ENCODE measurements at regions not wholly inside any gene's neighbourhood (a gene's known extent, or its start where the extent isn't known, plus 50 kb on each side); places are given as distances from the start of the nearest gene placed in this dataset.
"Not testable (repeated sequence)": the region's sequence is repeated elsewhere in the genome, so short reads cannot be mapped to it uniquely, and the experiment has no call there.

- in situ Hi-C loops (cut with HindIII; ENCODE audit: low pct_ligation_motif_present, low pct_unique_long_range_greater_than_20kb, low sequenced_read_pairs), result no loop called here
Measured at GRCh38 chr2:183671233-183671632, 547.0 kb downstream of the NUP35 start.

DNA sequence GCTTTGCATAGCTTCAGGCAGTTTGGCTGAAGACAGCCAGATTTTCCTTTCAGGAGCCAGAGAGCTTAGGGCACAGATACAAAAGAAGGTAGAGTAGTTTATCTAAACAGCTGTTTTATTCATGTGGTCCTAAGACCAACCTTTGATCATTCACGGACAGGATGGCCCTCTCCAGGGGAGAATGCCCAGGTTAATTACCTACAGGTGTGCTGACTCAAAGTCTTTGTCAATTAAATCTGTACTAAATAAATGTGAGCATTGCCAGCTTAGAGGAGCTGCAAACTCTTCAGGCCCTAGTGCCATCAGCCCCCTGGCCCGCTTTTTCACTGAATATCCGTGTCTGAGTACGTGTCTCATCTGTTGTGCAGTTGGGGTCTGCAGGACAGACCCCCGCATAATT, 554.7 kb downstream of the NUP35 start:
- in situ Hi-C loops (cut with HindIII; ENCODE audit: low pct_ligation_motif_present, low pct_unique_long_range_greater_than_20kb, low sequenced_read_pairs), result no loop called here
- DNase-seq, result no peak

More at GRCh38 chr2:183671233-183671632, 547.0 kb downstream of the NUP35 start:
- no peak for DNase-seq

GRCh38 chr2:183680573-183680972, 556.3 kb downstream of the NUP35 start:
- in situ Hi-C loops (cut with HindIII; ENCODE audit: low pct_ligation_motif_present, low pct_unique_long_range_greater_than_20kb, low sequenced_read_pairs), result no loop called here
- DNase-seq, result no peak

- DNase-seq, result no peak
- in situ Hi-C loops (cut with HindIII; ENCODE audit: low pct_ligation_motif_present, low pct_unique_long_range_greater_than_20kb, low sequenced_read_pairs), result no loop called here
Measured at GRCh38 chr2:183684686-183685085, 560.4 kb downstream of the NUP35 start.

- DNase-seq, result no peak
- in situ Hi-C loops (cut with HindIII; ENCODE audit: low pct_ligation_motif_present, low pct_unique_long_range_greater_than_20kb, low sequenced_read_pairs), result no loop called here
Measured at GRCh38 chr2:183696028-183696427, 571.8 kb downstream of the NUP35 start.

- in situ Hi-C loops (cut with HindIII; ENCODE audit: low pct_ligation_motif_present, low pct_unique_long_range_greater_than_20kb, low sequenced_read_pairs), result no loop called here
- no peak for DNase-seq
Measured at GRCh38 chr2:183709829-183710228, 585.6 kb downstream of the NUP35 start.

- no peak for DNase-seq
- in situ Hi-C loops (cut with HindIII; ENCODE audit: low pct_ligation_motif_present, low pct_unique_long_range_greater_than_20kb, low sequenced_read_pairs), result no loop called here
Measured at GRCh38 chr2:183718246-183718645, 594.0 kb downstream of the NUP35 start.

GRCh38 chr2:183723278-183723677, 599.0 kb downstream of the NUP35 start:
- in situ Hi-C loops (cut with HindIII; ENCODE audit: low pct_ligation_motif_present, low pct_unique_long_range_greater_than_20kb, low sequenced_read_pairs), result no loop called here
- DNase-seq, result no peak

DNA sequence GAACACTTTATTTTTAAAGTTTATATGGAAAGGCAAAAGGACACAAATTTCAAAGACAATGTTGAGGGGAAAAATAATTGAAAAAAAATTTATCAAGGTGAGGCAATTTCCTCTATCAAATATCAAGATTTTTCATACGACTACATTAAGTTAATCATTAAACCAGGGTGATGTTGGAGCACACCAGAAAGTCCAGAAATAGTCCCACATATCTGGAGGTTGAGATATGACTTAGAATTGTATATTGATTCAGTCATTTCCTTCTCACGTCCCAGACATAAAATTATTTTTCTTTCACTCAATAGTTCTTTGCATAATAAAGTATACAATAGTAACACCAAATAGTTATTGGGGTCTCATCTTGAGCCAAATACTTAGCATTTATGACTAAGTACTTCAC, 605.1 kb downstream of the NUP35 start:
- in situ Hi-C loops (cut with HindIII; ENCODE audit: low pct_ligation_motif_present, low pct_unique_long_range_greater_than_20kb, low sequenced_read_pairs), result no loop called here
- DNase-seq, result no peak

- in situ Hi-C loops (cut with HindIII; ENCODE audit: low pct_ligation_motif_present, low pct_unique_long_range_greater_than_20kb, low sequenced_read_pairs), result no loop called here
- DNase-seq, result no peak
Measured at GRCh38 chr2:183740241-183740640, 616.0 kb downstream of the NUP35 start.

- in situ Hi-C loops (cut with HindIII; ENCODE audit: low pct_ligation_motif_present, low pct_unique_long_range_greater_than_20kb, low sequenced_read_pairs), result no loop called here
Measured at GRCh38 chr2:183752571-183752970, 628.3 kb downstream of the NUP35 start.

GRCh38 chr2:183759033-183759432, 634.8 kb downstream of the NUP35 start:
- no peak for DNase-seq
- in situ Hi-C loops (cut with HindIII; ENCODE audit: low pct_ligation_motif_present, low pct_unique_long_range_greater_than_20kb, low sequenced_read_pairs), result no loop called here

More at GRCh38 chr2:183752571-183752970, 628.3 kb downstream of the NUP35 start:
- DNase-seq, result no peak

GRCh38 chr2:183773775-183774174, 649.5 kb downstream of the NUP35 start:
- in situ Hi-C loops (cut with HindIII; ENCODE audit: low pct_ligation_motif_present, low pct_unique_long_range_greater_than_20kb, low sequenced_read_pairs), result no loop called here
- no peak for DNase-seq

DNA sequence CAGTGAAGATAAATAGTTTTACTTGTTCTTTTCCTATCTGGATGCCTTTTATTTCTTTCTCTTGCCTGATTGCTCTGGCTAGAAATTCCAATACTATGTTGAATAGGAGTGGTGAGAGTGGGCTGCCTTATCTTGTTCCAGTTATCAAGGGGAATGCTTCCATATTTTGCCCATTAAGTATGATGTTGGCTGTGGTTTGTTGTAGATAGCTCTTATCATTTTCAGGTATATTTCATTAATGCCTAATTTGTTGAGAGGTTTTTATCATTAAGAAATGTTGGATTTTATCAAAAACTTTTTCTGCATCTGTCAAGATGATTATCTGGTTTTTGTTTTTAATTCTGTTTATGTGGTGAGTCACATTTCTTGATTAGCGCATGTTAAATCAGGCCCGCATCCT, 655.8 kb downstream of the NUP35 start:
- no peak for DNase-seq
- in situ Hi-C loops (cut with HindIII; ENCODE audit: low pct_ligation_motif_present, low pct_unique_long_range_greater_than_20kb, low sequenced_read_pairs), result no loop called here

GRCh38 chr2:183782436-183782835, 658.2 kb downstream of the NUP35 start:
- in situ Hi-C loops (cut with HindIII; ENCODE audit: low pct_ligation_motif_present, low pct_unique_long_range_greater_than_20kb, low sequenced_read_pairs), result no loop called here
- no peak for DNase-seq

GRCh38 chr2:183788796-183789195, 664.6 kb downstream of the NUP35 start:
- DNase-seq; in situ Hi-C loops (cut with HindIII; ENCODE audit: low pct_ligation_motif_present, low pct_unique_long_range_greater_than_20kb, low sequenced_read_pairs): not testable (repeated sequence)

GRCh38 chr2:183792165-183792924, 668.1 kb downstream of the NUP35 start:
- DNase-seq; in situ Hi-C loops (cut with HindIII; ENCODE audit: low pct_ligation_motif_present, low pct_unique_long_range_greater_than_20kb, low sequenced_read_pairs): not testable (repeated sequence)

DNA sequence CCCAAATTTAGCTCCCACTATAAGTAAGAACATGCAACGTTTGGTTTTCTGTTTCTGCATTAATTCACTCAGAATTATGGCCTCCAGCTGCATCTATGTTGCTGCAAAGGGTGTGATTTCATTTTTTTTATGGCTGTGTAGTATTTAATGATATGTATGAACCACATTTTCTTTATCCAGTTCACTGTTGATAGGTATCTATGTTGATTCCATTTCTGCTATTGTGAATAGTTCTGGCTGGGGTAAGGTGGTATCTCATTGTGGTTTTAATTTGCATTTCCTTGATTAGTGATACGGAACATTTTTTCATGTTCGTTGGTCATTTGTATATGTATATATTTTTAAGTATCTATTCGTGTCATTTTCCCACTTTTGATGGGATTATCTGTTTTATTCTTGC, 674.3 kb downstream of the NUP35 start:
- DNase-seq, result no peak
- in situ Hi-C loops (cut with HindIII; ENCODE audit: low pct_ligation_motif_present, low pct_unique_long_range_greater_than_20kb, low sequenced_read_pairs), result no loop called here

DNA sequence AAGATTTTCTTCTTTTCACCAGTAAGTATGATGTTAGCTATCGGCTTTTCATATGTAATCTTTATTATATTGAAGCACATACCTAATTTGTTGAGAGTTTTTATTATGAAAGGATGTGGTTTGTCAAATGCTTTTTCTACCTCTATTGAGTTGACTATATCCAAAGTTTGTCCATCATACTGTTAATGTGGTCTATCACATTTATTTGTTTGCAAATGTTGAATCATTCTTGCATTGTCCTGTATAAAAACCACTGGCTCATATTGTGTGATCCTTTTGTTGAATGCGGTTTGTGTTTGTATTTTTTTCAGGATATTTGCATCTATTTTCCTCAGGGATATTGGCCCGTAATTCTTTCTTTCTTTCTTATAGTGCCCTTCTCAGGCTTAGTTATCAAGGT, 675.5 kb downstream of the NUP35 start:
- DNase-seq, result no peak

DNA sequence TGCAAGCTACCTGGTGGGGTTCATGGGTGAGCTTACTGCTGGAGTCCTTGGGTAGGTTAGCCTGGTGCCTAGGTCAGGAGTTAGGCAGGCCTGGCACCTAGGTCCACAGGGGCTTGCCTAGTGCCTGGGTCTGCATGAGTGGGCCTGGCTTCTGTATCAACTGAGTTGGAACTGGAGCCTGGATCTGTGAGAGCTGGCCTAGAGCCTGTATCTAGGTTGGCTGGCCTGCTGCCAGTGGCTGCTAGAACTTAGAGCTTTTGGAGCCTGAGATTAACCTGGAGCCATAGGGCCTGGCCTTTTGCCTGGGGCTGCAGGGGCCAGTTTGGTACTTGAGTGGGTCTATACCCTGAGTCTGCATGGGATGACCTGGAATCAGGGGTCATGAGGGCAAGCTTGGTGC, 679.4 kb downstream of the NUP35 start:
- in situ Hi-C loops (cut with HindIII; ENCODE audit: low pct_ligation_motif_present, low pct_unique_long_range_greater_than_20kb, low sequenced_read_pairs), result no loop called here

More for the DNA sequence above, 675.5 kb downstream of the NUP35 start:
- in situ Hi-C loops (cut with HindIII; ENCODE audit: low pct_ligation_motif_present, low pct_unique_long_range_greater_than_20kb, low sequenced_read_pairs), result no loop called here

More for the DNA sequence above, 679.4 kb downstream of the NUP35 start:
- DNase-seq, result no peak
